PC-3 (cell line): ENCODE measurements at regions not wholly inside any gene's neighbourhood (a gene's known extent, or its start where the extent isn't known, plus 50 kb on each side); places are given as distances from the start of the nearest gene placed in this dataset.

Experiments used
- ATAC-seq: fragments of 200-7000 bp; cut with Tn5 transposase; 2 replicates; pipeline ENCODE4 v1.9.1; 2020; ENCODE audit warnings: mild to moderate bottlenecking, moderate library complexity
- BruUV-seq: library from RNA; stranded (reverse); fragments of 400-500 nt; replicated peaks from 2 replicates; lab custom pipeline; 2021; lab: Mats Ljungman, UMichigan
- CTCF ChIA-PET: fragments of 300-600 bp; sonication (Branson Sonifier 250); formaldehyde crosslinking; loops from one replicate; lab custom pipeline; 2022; ENCODE audit warnings: antibody characterized with exemption; lab: Charles Lee
- POLR2A ChIA-PET: fragments of 300-600 bp; sonication (Branson Sonifier 250); formaldehyde crosslinking; loops from one replicate; lab custom pipeline; 2022; ENCODE audit warnings: antibody characterized with exemption; ENCODE audit not compliant: unreplicated experiment; lab: Charles Lee
- DNase-seq: peaks from one replicate; pipeline ENCODE4 v3.0.0-alpha.2; 2015
- H2AFZ ChIP-seq: fragments of 300-600 bp; sonication (generic); 2 replicates; pipeline ENCODE4 v1.6.0; 2016; ENCODE audit warnings: antibody characterized with exemption, low read length
- H3F3A ChIP-seq: fragments of 300-600 bp; sonication (generic); one replicate; pipeline ENCODE4 v1.6.0; 2017; ENCODE audit warnings: antibody characterized with exemption, low read length, control low read depth, mild to moderate bottlenecking; ENCODE audit not compliant: unreplicated experiment
- H3K27ac ChIP-seq: fragments of 300-600 bp; sonication (generic); 2 replicates; pipeline ENCODE4 v1.5.1; 2016; ENCODE audit warnings: mild to moderate bottlenecking, low read length
- H3K27me3 ChIP-seq: fragments of 300-600 bp; sonication (generic); 2 replicates; pipeline ENCODE4 v1.6.1; 2016; ENCODE audit warnings: low read length, mixed read lengths
- H3K36me3 ChIP-seq: fragments of 300-600 bp; sonication (generic); 2 replicates; pipeline ENCODE4 v1.6.1; 2016; ENCODE audit warnings: low read depth, mixed run types, low read length, mixed read lengths
- H3K4me1 ChIP-seq: fragments of 300-600 bp; sonication (generic); 2 replicates; pipeline ENCODE4 v1.5.1; 2016; ENCODE audit warnings: low read length; ENCODE audit not compliant: insufficient read depth
- H3K4me2 ChIP-seq: fragments of 300-600 bp; sonication (generic); 2 replicates; pipeline ENCODE4 v1.6.0; 2016; ENCODE audit warnings: low read length
- H3K4me3 ChIP-seq: fragments of 300-600 bp; sonication (generic); 2 replicates; pipeline ENCODE4 v1.5.1; 2016; ENCODE audit warnings: mild to moderate bottlenecking, low read length, mixed read lengths
- H3K79me2 ChIP-seq: fragments of 300-600 bp; sonication (generic); 2 replicates; pipeline ENCODE4 v1.6.1; 2017; ENCODE audit warnings: low read length, mixed read lengths
- H3K9ac ChIP-seq: fragments of 300-600 bp; sonication (generic); 2 replicates; pipeline ENCODE4 v1.6.0; 2016; ENCODE audit warnings: mild to moderate bottlenecking, low read length
- H3K9me2 ChIP-seq: fragments of 300-600 bp; sonication (generic); replicated peaks from 2 replicates; pipeline ENCODE4 v1.6.1; 2016; ENCODE audit warnings: mixed run types, low read length, mixed read lengths
- H3K9me3 ChIP-seq: fragments of 300-600 bp; sonication (generic); 2 replicates; pipeline ENCODE4 v1.6.1; 2016; ENCODE audit warnings: low read length, mixed read lengths
- H4K20me1 ChIP-seq: fragments of 300-600 bp; sonication (generic); 2 replicates; pipeline ENCODE4 v1.6.1; 2016; ENCODE audit warnings: low read length, mixed read lengths
- CTCF ChIP-seq: fragments of 300-600 bp; sonication (generic); conservative IDR thresholded peaks from 2 replicates; pipeline ENCODE4 v1.5.1; 2017; ENCODE audit warnings: antibody characterized with exemption, low read depth, mild to moderate bottlenecking, low read length
- EZH2 ChIP-seq: fragments of 300-600 bp; sonication (generic); IDR thresholded peaks from one replicate; pipeline ENCODE4 v1.6.1; 2017; ENCODE audit warnings: antibody characterized with exemption, mild to moderate bottlenecking, low read length; ENCODE audit not compliant: unreplicated experiment
- EZH2phosphoT487 ChIP-seq: fragments of 300-600 bp; sonication (generic); IDR thresholded peaks from 2 replicates; pipeline ENCODE4 v1.6.1; 2018; ENCODE audit warnings: mild to moderate bottlenecking, antibody characterized with exemption, low read length, borderline replicate concordance
- intact Hi-C: fragments of 100-400 bp; cut with micrococcal nuclease; formaldehyde crosslinking; loops from 2 replicates; pipeline ENCODE4 v1.9.0; 2023

- Histone ChIP-seq H3K9me2 (no peaks in the 10 kb centered on the region), H2AFZ (no peak overlapping the region), H4K20me1 (no peaks in the 10 kb centered on the region), H3K4me3 (no peak overlapping the region), H3K4me1 (peaks cover 5% of the 10 kb centered on the region; the same call in 1 of the 2 replicates), H3F3A (no peaks in the 10 kb centered on the region), H3K27ac (0 out of 2 replicates have a peak overlapping the region, but pooled peaks have one; percentile 55), H3K79me2 (peaks cover 21% of the 10 kb centered on the region), H3K9me3 (no peaks in the 10 kb centered on the region), H3K9ac (no peak overlapping the region), H3K36me3 (no peaks in the 10 kb centered on the region), H3K27me3 (no peaks in the 10 kb centered on the region), H3K4me2 (no peak overlapping the region)
- CTCF ChIA-PET, result no interaction called here
- no peak for DNase-seq
- intact Hi-C loops, result no loop called here
- peak; percentile 38 for ATAC-seq
- TF ChIP-seq CTCF, result no peak
- TF ChIP-seq EZH2, result no peak
- TF ChIP-seq EZH2phosphoT487, result no peak
- POLR2A ChIA-PET, result no interaction called here
- no TSS peak for BruUV-seq
Measured at GRCh38 chr6:56790414-56790813, 147.7 kb upstream of the DST start.

GRCh38 chr6:56789879-56790278 is 147.2 kb upstream of the DST start:
- peaks cover 16% of the 10 kb centered on the region for H3K79me2 ChIP-seq
- H3F3A ChIP-seq, result no peaks in the 10 kb centered on the region
- no peak overlapping the region for H3K4me3 ChIP-seq
- peak overlapping the region; percentile 55 for H3K27ac ChIP-seq
- ATAC-seq, result no peak; the same call in 1 of the 2 replicates
- no peak for TF ChIP-seq EZH2phosphoT487
- TF ChIP-seq EZH2, result no peak
- no peak for TF ChIP-seq CTCF
- no peak for DNase-seq
- no peaks in the 10 kb centered on the region for H3K9me2 ChIP-seq
- H4K20me1 ChIP-seq, result no peaks in the 10 kb centered on the region
- intact Hi-C loops, result no loop called here
- POLR2A ChIA-PET, result no interaction called here
- CTCF ChIA-PET, result no interaction called here
- H3K36me3 ChIP-seq, result no peaks in the 10 kb centered on the region
- H3K9me3 ChIP-seq, result no peaks in the 10 kb centered on the region
- H2AFZ ChIP-seq, result no peak overlapping the region
- H3K27me3 ChIP-seq, result no peaks in the 10 kb centered on the region
- no peak overlapping the region for H3K9ac ChIP-seq
- no TSS peak for BruUV-seq
- H3K4me2 ChIP-seq, result no peak overlapping the region
- H3K4me1 ChIP-seq, result peaks cover 5% of the 10 kb centered on the region; the same call in 1 of the 2 replicates

- peak; percentile 66 for ATAC-seq
- intact Hi-C loops, result no loop called here
- H3K79me2 ChIP-seq, result peaks cover 10% of the 10 kb centered on the region
Measured at GRCh38 chr6:56789342-56789741, 146.7 kb upstream of the DST start.

More at GRCh38 chr6:56789342-56789741, 146.7 kb upstream of the DST start:
- no peak overlapping the region for H3K4me2 ChIP-seq
- peak; percentile 47 for DNase-seq
- H3K27me3 ChIP-seq, result no peaks in the 10 kb centered on the region
- H3K36me3 ChIP-seq, result no peaks in the 10 kb centered on the region
- no peaks in the 10 kb centered on the region for H3F3A ChIP-seq
- H4K20me1 ChIP-seq, result no peaks in the 10 kb centered on the region
- no peaks in the 10 kb centered on the region for H3K9me2 ChIP-seq
- H3K9me3 ChIP-seq, result no peaks in the 10 kb centered on the region
- BruUV-seq, result no TSS peak
- ChIA-PET POLR2A (no interaction called here), CTCF (no interaction called here)
- no peak overlapping the region for H2AFZ ChIP-seq
- no peak overlapping the region for H3K9ac ChIP-seq
- H3K4me3 ChIP-seq, result no peak overlapping the region
- H3K27ac ChIP-seq, result peak overlapping the region; percentile 55
- peaks cover 5% of the 10 kb centered on the region; the same call in 1 of the 2 replicates for H3K4me1 ChIP-seq
- TF ChIP-seq EZH2phosphoT487, result no peak
